AG08396 (cell line): ENCODE measurements at regions not wholly inside any gene's neighbourhood (a gene's known extent, or its start where the extent isn't known, plus 50 kb on each side); places are given as distances from the start of the nearest gene placed in this dataset.
A peak's percentile ranks its signal among the peaks of the same experiment; 100 is the strongest.

Experiments used
- DNase-seq: peaks from one replicate; pipeline ENCODE4 v3.0.0; 2012; ENCODE audit warnings: low spot score, mixed read lengths

- no peak for DNase-seq
Measured at GRCh38 chr12:94712815-94713515, 62.6 kb upstream of the TMCC3 start.

- DNase-seq: no peak
Measured at GRCh38 chr12:94710933-94711332, 60.6 kb upstream of the TMCC3 start.

DNA sequence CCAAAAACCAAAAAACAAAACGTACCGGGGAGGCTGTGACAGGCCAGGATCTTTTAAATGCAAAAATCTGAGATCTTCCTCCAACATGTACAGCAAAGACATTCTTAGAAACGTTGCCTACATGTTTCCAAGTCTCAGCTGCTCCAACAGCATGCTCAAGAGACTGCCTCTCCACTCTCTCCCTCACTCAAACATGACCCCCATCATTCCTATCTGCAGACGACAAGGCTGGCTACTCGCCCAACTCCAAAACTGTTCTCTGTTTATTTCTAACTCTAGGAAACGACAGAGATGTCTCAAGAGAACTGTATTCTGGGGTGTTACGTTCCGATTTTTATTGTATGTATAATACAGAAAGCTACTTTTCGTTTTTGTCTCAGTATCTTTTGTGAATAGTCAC is 57.5 kb upstream of the TMCC3 start:
- peak; percentile 12 for DNase-seq

DNA sequence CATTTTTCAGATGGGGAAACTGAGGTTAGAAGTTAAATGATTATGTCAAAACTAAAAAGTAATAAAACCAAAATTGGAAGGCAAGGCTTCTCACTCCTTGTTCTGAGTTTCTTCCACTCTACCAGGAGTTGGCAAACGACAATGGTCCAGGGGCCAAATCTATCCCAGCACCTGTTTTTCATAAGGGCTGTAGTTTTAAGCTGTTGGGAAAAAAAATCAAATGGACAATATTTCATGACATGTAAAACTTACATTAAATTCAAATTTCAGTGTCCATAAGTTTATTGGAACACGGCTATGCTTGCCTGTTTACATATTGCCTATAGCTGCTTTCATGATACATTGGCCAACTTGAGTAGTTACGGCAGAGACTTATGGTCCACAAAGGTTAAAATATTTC is 56.7 kb upstream of the TMCC3 start:
- DNase-seq: no peak

DNA sequence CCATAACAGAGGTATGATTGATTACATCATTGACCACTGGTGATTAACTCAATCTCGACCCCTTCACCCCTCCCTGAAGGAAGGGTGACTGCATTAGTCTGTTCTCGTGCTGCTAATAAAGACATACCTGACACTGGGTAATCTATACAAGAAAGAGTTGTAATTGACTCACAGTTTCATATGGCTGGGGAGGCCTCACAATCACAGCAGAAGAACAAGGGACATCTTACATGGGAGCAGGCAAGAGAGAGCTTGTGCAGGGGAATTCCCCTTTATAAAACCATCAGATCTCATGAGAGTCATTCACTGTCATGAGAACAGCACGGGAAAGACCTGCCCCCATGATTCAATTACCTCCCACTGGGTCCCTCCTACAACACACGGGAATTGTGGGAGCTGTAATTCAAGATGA is 55.9 kb upstream of the TMCC3 start:
- DNase-seq: no peak

GRCh38 chr12:94705676-94706075 is 55.3 kb upstream of the TMCC3 start:
- no peak for DNase-seq

- peak; percentile 57 for DNase-seq
Measured at GRCh38 chr12:94704452-94705306, 54.3 kb upstream of the TMCC3 start.

GRCh38 chr12:94702696-94703095 is 52.3 kb upstream of the TMCC3 start:
- no peak for DNase-seq

GRCh38 chr12:94701711-94702110 is 51.4 kb upstream of the TMCC3 start:
- no peak for DNase-seq

GRCh38 chr12:94700662-94701061 is 50.3 kb upstream of the TMCC3 start:
- no peak for DNase-seq
